Body of pancreas (tissue), 4 donors: ENCODE measurements at regions not wholly inside any gene's neighbourhood (a gene's known extent, or its start where the extent isn't known, plus 50 kb on each side); places are given as distances from the start of the nearest gene placed in this dataset.

Source experiments
- CTCF ChIP-seq, 7 experiments: fragments of 450-650 bp in 4 of 7; fragments of 200-600 bp in 3 of 7; sonication (generic) in 3 of 7; IDR thresholded peaks; one replicate each; pipeline ENCODE4 v1.5.1; 2016 to 2019; ENCODE audit warnings: antibody characterized with exemption in 7 of 7
- POLR2A ChIP-seq, 3 donors: fragments of 450-650 bp; IDR thresholded peaks; one replicate each; pipeline ENCODE4 v1.6.1; 2016; ENCODE audit warnings: antibody characterized with exemption in 3 of 3, mild to moderate bottlenecking in 2 of 3

GRCh38 chr6:40738551-40739193 lies 151.5 kb upstream of the LRFN2 start:
- no peak for TF ChIP-seq POLR2A (IDR thresholded peaks at IDR 0.05)
- TF ChIP-seq CTCF (IDR thresholded peaks at IDR 0.05): no peak
